Left ventricle myocardium inferior (tissue), 1 donor: ENCODE measurements at regions not wholly inside any gene's neighbourhood (a gene's known extent, or its start where the extent isn't known, plus 50 kb on each side); places are given as distances from the start of the nearest gene placed in this dataset.

ENCODE experiments used
- DNase-seq: peaks from one replicate; pipeline ENCODE4 v3.0.0-alpha.2; 2020
- H3K27ac ChIP-seq: fragments of 200-600 bp; replicated peaks from 2 replicates; pipeline ENCODE4 v1.8.0; 2021
- H3K27me3 ChIP-seq: fragments of 200-600 bp; 2 replicates; pipeline ENCODE4 v1.8.0; 2021; ENCODE audit warnings: low read depth
- H3K36me3 ChIP-seq: fragments of 200-600 bp; 2 replicates; pipeline ENCODE4 v1.8.0; 2021
- H3K4me1 ChIP-seq: fragments of 200-600 bp; 2 replicates; pipeline ENCODE4 v1.8.0; 2021
- H3K4me3 ChIP-seq: fragments of 200-600 bp; 2 replicates; pipeline ENCODE4 v1.8.0; 2021; ENCODE audit warnings: mild to moderate bottlenecking, moderate library complexity
- H3K9me3 ChIP-seq: fragments of 200-600 bp; replicated peaks from 2 replicates; pipeline ENCODE4 v1.8.0; 2021
- CTCF ChIP-seq: fragments of 200-600 bp; IDR thresholded peaks from 2 replicates; pipeline ENCODE4 v1.8.0; 2021; ENCODE audit warnings: antibody characterized with exemption, mild to moderate bottlenecking, borderline replicate concordance
- intact Hi-C: fragments of 100-400 bp; cut with micrococcal nuclease; formaldehyde crosslinking; loops from one replicate; pipeline ENCODE4 v1.11.0; 2022
- donor health status: DM: no; HTN: yes; CAD: no; lungs with severe emphysema.

GRCh38 chr1:240004086-240004749 is 87.5 kb upstream of the FMN2 start:
- TF ChIP-seq CTCF, result peak; percentile 71
- peaks cover 63% of the 10 kb centered on the region for H3K27me3 ChIP-seq
- DNase-seq, result no peak

GRCh38 chr1:240005997-240006650 is 85.6 kb upstream of the FMN2 start:
- TF ChIP-seq CTCF, result no peak
- peaks cover 51% of the 10 kb centered on the region for H3K27me3 ChIP-seq
- no peak for DNase-seq
- no peak overlapping the region for H3K4me3 ChIP-seq
- intact Hi-C loops, result no loop called here
- H3K36me3 ChIP-seq, result no peaks in the 10 kb centered on the region
- no peak overlapping the region for H3K27ac ChIP-seq
- H3K9me3 ChIP-seq, result peaks cover 18% of the 10 kb centered on the region
- H3K4me1 ChIP-seq, result no peaks in the 10 kb centered on the region

More at GRCh38 chr1:240004086-240004749, 87.5 kb upstream of the FMN2 start:
- H3K9me3 ChIP-seq, result no peaks in the 10 kb centered on the region
- H3K36me3 ChIP-seq, result no peaks in the 10 kb centered on the region
- no peak overlapping the region for H3K4me3 ChIP-seq
- H3K27ac ChIP-seq, result no peak overlapping the region
- intact Hi-C loops, result no loop called here
- H3K4me1 ChIP-seq, result no peaks in the 10 kb centered on the region

DNA sequence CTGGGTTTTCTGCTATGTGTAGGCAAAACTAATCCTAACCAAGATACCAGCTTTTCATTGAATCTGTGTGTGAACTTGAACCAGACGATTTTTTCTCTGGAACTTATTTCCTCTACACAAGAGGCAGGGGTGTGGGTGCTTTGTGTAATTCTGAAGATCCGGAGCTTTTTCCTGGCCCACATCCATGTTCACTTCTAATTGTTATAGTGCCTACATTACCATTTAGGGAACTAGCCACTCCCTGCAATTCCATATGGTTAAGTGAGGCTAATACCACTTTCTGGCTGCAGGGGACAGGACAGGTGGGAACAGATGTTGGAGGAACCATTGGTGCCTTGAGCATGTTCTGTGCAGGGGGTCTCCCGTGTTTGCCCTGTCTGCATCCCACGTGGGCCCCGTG is 83.4 kb upstream of the FMN2 start:
- H3K27me3 ChIP-seq, result peaks cover 30% of the 10 kb centered on the region
- H3K9me3 ChIP-seq, result peaks cover 19% of the 10 kb centered on the region
- no peak for TF ChIP-seq CTCF
- no peak for DNase-seq
- H3K36me3 ChIP-seq, result no peaks in the 10 kb centered on the region
- H3K4me3 ChIP-seq, result no peak overlapping the region
- no peaks in the 10 kb centered on the region for H3K4me1 ChIP-seq
- intact Hi-C loops, result no loop called here
- H3K27ac ChIP-seq, result no peak overlapping the region

GRCh38 chr1:240014051-240014450 is 77.6 kb upstream of the FMN2 start:
- intact Hi-C loops, result no loop called here
- Histone ChIP-seq H3K4me1 (no peaks in the 10 kb centered on the region), H3K27ac (no peak overlapping the region), H3K4me3 (no peak overlapping the region), H3K9me3 (peaks cover 42% of the 10 kb centered on the region), H3K27me3 (peaks cover 15% of the 10 kb centered on the region), H3K36me3 (no peaks in the 10 kb centered on the region)
- TF ChIP-seq CTCF, result no peak
- no peak for DNase-seq

DNA sequence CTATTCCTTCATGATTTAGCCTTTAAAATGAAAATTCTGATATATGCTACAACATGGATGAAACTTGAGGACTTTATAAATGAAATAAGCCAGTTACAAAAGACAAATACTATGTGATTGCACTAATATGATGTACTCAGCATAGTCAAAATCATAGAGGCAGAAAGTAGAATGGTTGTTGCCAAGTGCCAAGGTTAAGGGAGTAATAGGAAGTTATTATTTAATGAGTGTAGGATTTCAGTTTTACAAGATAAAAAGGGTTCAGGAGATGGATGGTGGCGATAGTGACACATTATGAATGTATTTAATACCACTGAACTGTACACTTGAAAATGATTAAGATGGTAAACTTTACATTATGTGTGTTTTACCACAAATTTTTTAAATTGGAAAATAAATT is 73.1 kb upstream of the FMN2 start:
- DNase-seq, result no peak
- peaks cover 15% of the 10 kb centered on the region for H3K27me3 ChIP-seq
- H3K9me3 ChIP-seq, result peaks cover 32% of the 10 kb centered on the region
- no peaks in the 10 kb centered on the region for H3K36me3 ChIP-seq
- intact Hi-C loops, result no loop called here
- no peak for TF ChIP-seq CTCF
- H3K27ac ChIP-seq, result no peak overlapping the region
- H3K4me3 ChIP-seq, result no peak overlapping the region
- no peaks in the 10 kb centered on the region for H3K4me1 ChIP-seq
